ENCODE measurements at regions not wholly inside any gene's neighbourhood (a gene's known extent, or its start where the extent isn't known, plus 50 kb on each side); places are given as distances from the start of the nearest gene placed in this dataset.

DNA sequence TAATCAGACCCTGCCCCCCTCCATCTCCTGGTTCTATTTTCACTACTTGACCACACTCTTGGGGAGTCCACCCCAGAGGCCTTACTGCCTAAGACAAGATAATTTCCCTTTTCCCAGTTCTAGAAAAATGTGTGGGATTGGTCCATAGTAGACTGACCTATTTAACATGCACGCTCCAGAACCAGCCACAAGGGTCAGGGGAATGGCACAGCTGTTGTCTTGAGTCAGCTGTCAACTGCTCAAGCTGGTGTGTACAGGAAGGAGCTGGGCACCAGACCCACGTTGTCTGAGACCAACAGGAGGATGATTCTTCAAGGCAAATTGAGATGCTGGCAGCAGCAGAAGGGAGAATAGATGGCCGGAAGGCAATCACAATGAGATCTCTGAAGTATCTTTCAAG lies 280.5 kb downstream of the UQCRFS1 start:
- TF ChIP-seq, protein P1, sequence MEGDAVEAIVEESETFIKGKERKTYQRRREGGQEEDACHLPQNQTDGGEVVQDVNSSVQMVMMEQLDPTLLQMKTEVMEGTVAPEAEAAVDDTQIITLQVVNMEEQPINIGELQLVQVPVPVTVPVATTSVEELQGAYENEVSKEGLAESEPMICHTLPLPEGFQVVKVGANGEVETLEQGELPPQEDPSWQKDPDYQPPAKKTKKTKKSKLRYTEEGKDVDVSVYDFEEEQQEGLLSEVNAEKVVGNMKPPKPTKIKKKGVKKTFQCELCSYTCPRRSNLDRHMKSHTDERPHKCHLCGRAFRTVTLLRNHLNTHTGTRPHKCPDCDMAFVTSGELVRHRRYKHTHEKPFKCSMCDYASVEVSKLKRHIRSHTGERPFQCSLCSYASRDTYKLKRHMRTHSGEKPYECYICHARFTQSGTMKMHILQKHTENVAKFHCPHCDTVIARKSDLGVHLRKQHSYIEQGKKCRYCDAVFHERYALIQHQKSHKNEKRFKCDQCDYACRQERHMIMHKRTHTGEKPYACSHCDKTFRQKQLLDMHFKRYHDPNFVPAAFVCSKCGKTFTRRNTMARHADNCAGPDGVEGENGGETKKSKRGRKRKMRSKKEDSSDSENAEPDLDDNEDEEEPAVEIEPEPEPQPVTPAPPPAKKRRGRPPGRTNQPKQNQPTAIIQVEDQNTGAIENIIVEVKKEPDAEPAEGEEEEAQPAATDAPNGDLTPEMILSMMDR (IDR thresholded peaks at IDR 0.05; ENCODE audit: borderline replicate concordance), result no peak
- H3K36me3 ChIP-seq, result no peaks in the 10 kb centered on the region
- DNase-seq, result no peak
- H3K9me3 ChIP-seq (replicated peaks), result no peaks in the 10 kb centered on the region
- H3K4me3 ChIP-seq, result no peak overlapping the region
- H3K4me1 ChIP-seq, result no peaks in the 10 kb centered on the region
- no peak overlapping the region for H3K27ac ChIP-seq (replicated peaks)
- H3K27me3 ChIP-seq (ENCODE audit: low read depth), result peaks cover 12% of the 10 kb centered on the region
- intact Hi-C loops (cut with micrococcal nuclease), result no loop called here

DNA sequence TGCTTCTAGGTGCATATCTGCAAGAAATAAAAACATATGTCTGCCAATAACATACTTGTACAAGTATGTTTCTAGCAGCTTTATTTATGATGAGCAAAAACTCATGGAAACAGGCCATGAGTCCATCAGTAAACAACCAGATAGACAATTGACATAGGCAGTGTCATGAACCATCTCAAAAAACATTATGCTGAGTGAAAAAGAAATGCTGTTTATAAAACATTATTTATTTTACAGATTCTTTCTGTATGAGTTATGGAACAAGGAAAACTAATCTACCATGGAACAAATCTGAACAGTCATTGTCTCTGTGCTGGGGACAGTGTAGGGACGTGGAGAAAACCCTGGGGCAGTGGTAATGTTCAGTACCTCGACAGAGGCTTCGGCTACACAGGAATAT lies 283.9 kb downstream of the UQCRFS1 start:
- no peaks in the 10 kb centered on the region for H3K36me3 ChIP-seq
- intact Hi-C loops (cut with micrococcal nuclease), result no loop called here
- no peaks in the 10 kb centered on the region for H3K9me3 ChIP-seq (replicated peaks)
- no peak overlapping the region for H3K27ac ChIP-seq (replicated peaks)
- H3K27me3 ChIP-seq (ENCODE audit: low read depth), result peaks cover 12% of the 10 kb centered on the region
- TF ChIP-seq, protein P1 (IDR thresholded peaks at IDR 0.05; ENCODE audit: borderline replicate concordance), result no peak
- no peak overlapping the region for H3K4me3 ChIP-seq
- no peak for DNase-seq
- no peaks in the 10 kb centered on the region for H3K4me1 ChIP-seq

DNA sequence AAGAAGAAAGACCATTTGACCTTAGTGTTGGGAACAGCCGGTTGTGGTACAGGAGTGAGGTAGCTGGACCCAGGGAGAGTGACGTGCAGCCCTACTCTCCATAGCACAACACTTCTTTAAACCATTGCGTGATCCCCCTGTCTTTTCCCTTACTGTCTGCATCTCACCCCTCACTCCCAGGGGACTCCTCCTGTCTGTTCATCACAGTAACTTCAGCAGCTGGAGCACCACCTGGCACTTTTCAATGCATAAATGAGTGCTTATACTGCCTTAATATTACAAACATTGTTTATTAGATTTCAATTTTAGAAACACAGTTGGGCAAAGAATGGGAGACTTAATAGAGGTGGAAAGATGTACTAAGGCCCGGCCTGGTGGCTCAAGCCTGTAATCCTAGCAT lies 285.5 kb downstream of the UQCRFS1 start:
- TF ChIP-seq, protein P1 (IDR thresholded peaks at IDR 0.05; ENCODE audit: borderline replicate concordance), result no peak
- no peak overlapping the region for H3K27ac ChIP-seq (replicated peaks)
- no peak for DNase-seq
- no peaks in the 10 kb centered on the region for H3K9me3 ChIP-seq (replicated peaks)
- no peaks in the 10 kb centered on the region for H3K36me3 ChIP-seq
- H3K4me3 ChIP-seq, result no peak overlapping the region
- H3K4me1 ChIP-seq, result no peaks in the 10 kb centered on the region
- intact Hi-C loops (cut with micrococcal nuclease), result no loop called here
- peaks cover 5% of the 10 kb centered on the region for H3K27me3 ChIP-seq (ENCODE audit: low read depth)

DNA sequence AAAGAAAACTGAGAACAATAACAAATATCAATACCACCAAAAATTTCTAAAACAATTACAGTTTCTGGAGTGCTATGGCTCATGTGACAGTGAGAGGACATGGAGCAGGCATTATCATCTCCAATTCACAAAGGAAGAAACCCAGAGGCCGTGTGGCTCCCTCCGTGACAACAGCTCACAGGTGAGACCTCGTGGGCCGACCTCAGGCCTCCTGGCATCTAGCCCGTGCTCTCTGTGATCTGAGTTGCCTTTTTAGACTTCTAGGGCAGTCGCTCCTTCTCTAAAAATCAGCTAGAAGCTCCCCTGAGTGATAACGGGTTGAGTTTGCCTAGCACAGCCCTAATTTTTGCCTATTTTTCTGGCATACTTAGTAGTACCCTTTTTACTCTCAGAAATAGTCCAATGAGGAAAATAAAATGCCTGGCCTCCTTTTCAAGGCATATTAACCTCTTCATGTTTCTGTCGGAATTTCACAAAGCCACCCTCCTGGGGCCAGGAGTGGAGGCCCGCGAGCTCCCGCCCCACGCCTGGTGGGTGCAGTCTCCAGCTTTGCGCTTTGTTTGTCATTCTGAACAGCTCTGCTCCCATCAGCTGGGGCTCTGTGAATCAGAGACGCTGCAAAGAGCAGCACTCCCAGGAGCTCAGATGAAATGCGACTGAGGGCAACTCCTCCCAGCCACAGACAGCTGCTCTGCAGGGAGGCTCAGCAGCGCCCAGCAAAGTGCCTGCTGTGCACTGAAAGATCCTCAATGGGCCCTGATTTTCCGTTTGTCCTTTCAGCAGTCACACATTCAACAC lies 292.5 kb downstream of the UQCRFS1 start:
- H3K27me3 ChIP-seq (ENCODE audit: low read depth), result peaks cover 5% of the 10 kb centered on the region
- H3K27ac ChIP-seq (replicated peaks), result no peak overlapping the region
- DNase-seq, result no peak
- no peaks in the 10 kb centered on the region for H3K36me3 ChIP-seq
- H3K4me3 ChIP-seq, result no peak overlapping the region
- intact Hi-C loops (cut with micrococcal nuclease), result no loop called here
- peaks cover 3% of the 10 kb centered on the region for H3K4me1 ChIP-seq
- TF ChIP-seq, protein P1 (IDR thresholded peaks at IDR 0.05; ENCODE audit: borderline replicate concordance), result no peak
- no peaks in the 10 kb centered on the region for H3K9me3 ChIP-seq (replicated peaks)

DNA sequence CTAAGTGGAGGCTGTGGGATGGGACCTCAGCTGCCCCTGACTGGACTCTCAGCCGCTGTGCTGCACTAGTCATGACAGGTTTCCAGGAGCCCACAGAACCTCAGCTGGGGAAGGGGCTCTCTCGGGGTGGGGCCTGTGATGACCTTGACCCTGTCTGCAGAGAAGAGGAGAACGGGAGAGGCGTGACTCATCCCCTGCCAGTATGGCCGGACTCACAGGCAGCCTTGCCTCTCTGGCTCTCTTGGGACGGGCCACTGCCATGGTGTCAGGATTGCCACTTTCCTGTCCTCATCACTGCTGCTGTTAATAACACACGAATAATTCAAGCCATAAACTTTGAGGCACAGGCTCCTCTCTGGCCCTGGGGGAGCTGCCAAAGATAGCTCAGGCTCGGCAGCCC lies 295.3 kb downstream of the UQCRFS1 start:
- intact Hi-C loops (cut with micrococcal nuclease), result no loop called here
- DNase-seq, result no peak
- TF ChIP-seq, protein P1 (IDR thresholded peaks at IDR 0.05; ENCODE audit: borderline replicate concordance), result no peak
- Histone ChIP-seq H3K27me3 (ENCODE audit: low read depth) (peaks cover 5% of the 10 kb centered on the region), H3K36me3 (no peaks in the 10 kb centered on the region), H3K9me3 (replicated peaks) (no peaks in the 10 kb centered on the region), H3K27ac (replicated peaks) (no peak overlapping the region), H3K4me3 (no peak overlapping the region), H3K4me1 (peaks cover 6% of the 10 kb centered on the region)

Measured in left ventricle myocardium inferior (tissue), 1 donor.